KBM-7 (cell line): ENCODE measurements at regions not wholly inside any gene's neighbourhood (a gene's known extent, or its start where the extent isn't known, plus 50 kb on each side); places are given as distances from the start of the nearest gene placed in this dataset.

Experiments used
- DNase-seq: peaks from one replicate; pipeline ENCODE4 v3.0.0-alpha.2; 2015
- in situ Hi-C: fragments of 300-500 bp; cut with MboI; formaldehyde crosslinking; loops from 2 replicates; pipeline ENCODE4 v1.14.3; 2020; ENCODE audit warnings: low sequenced_read_pairs, low pct_unique_long_range_greater_than_20kb, mixed read lengths

GRCh38 chr15:39486621-39487457 is 94.0 kb upstream of the THBS1 start:
- in situ Hi-C loops = no loop called here
- DNase-seq = no peak

DNA sequence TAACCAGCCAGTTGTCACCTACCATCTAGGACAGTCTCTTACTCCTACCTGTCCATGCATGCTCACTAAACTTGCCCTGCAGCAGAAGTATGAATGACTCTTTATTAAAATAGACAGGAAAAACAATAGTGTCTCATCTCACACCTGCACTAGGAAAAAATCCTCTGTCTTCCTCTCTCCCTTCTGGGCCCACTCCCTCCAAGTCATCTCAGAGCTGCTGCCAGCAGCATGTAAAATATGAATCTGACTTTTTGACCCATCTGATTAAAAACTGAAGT is 93.5 kb upstream of the THBS1 start:
- in situ Hi-C loops = no loop called here

GRCh38 chr15:39488516-39488915 is 92.4 kb upstream of the THBS1 start:
- no peak for DNase-seq
- in situ Hi-C loops = no loop called here

More for the DNA sequence above, 93.5 kb upstream of the THBS1 start:
- no peak for DNase-seq

- in situ Hi-C loops = no loop called here
- DNase-seq = no peak
Measured at GRCh38 chr15:39488961-39489360, 91.9 kb upstream of the THBS1 start.

GRCh38 chr15:39491115-39491885 is 89.6 kb upstream of the THBS1 start:
- in situ Hi-C loops = no loop called here
- DNase-seq = no peak

DNA sequence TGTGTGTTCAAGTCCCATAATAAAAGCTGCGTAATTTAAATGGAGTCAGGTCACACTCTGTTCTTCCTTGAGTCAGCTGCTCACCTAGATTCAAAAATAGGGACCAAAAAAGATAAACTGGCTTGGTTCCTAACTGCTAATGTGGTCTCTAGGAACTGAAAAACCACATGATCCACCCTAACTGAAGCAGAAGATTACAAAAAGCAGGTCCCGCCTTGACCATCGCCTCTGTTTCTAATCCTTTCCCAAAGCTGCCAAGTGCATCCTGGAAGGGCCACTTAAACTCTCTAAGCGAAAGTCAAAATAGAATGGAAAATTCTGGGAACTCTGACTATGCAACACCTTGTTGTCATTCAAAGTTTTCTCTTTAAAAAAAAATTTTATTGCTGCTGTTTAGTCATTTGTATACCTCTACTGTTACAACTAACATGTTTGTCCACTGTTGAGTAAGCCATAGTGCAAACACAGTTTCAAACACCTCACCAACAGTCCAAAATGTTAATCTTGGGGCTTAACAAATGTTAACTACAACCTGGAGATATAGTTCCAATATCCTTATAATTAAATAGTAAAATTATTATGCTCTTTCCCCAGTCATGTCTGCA is 88.9 kb upstream of the THBS1 start:
- no peak for DNase-seq
- in situ Hi-C loops = no loop called here

GRCh38 chr15:39493424-39494067 is 87.3 kb upstream of the THBS1 start:
- DNase-seq = no peak
- in situ Hi-C loops = no loop called here

DNA sequence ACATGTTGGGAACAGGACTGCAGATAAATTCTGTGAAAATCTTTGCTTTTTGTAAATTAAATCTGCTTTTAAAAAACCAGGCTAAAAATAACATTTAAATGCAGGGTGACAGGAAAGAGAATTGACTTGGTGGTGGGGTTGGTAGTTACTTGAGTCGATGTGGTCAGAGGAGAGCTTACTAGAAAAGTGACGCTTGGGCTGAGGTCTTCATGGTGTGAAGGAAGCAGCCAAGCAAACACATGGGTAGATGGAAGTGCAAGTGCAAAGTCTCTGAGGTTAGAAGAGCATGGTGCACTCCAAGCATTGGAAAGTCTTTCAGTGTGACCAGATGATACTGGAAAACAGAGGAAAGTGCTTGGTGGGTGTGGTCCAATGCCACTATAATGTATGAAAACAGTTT is 86.4 kb upstream of the THBS1 start:
- in situ Hi-C loops = no loop called here
- DNase-seq = no peak

GRCh38 chr15:39495871-39496840 is 84.7 kb upstream of the THBS1 start:
- in situ Hi-C loops = no loop called here

GRCh38 chr15:39497016-39497758 is 83.7 kb upstream of the THBS1 start:
- in situ Hi-C loops = no loop called here
- DNase-seq = no peak

More at GRCh38 chr15:39495871-39496840, 84.7 kb upstream of the THBS1 start:
- no peak for DNase-seq

DNA sequence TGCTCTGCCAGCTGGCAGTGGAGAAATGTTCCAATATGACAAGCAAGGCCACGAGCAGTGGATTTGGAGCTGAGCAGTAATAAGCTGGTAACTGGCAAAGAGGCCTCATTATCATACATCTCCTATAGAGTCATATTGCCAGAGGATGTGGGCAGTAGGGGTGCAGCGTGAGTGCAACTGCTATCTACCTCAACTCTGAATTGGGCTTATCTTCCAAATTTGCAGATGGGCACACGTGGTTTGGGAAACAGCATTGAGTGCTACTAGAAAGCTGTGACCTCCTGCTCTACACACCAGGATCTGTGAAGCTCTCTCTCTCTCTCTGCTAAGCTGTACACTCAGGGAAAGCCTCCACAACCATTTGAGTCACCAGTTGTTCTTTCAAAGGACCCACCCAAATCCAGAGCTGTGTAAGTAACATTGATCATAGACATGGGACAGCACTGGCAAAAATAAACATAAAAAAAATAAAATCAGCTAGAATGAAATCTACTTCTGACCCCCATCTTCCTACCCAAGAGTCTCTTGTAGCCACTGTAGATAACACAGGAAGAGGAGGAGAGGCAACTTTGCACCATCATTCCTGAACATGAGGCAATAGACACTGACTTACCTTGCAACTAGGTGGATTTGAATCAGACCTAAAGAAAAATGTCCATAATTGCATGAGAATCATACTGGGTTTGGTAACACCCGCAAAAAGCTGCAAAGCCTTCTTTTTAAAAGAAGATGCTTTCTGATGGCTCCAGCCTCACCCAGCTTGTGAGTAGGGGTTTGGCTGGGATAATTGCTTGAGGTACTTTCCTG is 82.9 kb upstream of the THBS1 start:
- in situ Hi-C loops = no loop called here
- no peak for DNase-seq

- no peak for DNase-seq
- in situ Hi-C loops = no loop called here
Measured at GRCh38 chr15:39498629-39499028, 82.2 kb upstream of the THBS1 start.

- in situ Hi-C loops = no loop called here
- DNase-seq = no peak
Measured at GRCh38 chr15:39499042-39499441, 81.8 kb upstream of the THBS1 start.

DNA sequence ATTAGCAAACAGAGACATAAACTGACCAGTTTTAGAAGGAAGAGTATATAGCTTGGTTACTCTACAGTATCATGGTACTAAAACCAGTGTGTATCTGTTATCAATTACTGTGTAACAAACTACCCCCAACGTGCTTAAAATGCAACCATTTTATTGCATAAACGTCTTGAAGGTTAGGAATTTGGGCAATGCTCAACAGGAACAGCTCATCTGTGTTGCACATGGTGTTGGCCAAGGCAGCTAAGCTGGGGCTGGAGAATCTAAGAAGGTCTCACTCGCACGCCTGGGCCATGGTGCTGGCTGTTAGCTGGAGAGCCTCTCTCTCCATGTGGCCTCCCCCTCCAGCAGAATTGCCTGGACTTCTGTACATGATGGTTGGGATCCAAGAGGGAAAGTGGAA is 81.2 kb upstream of the THBS1 start:
- DNase-seq = no peak
- in situ Hi-C loops = no loop called here

GRCh38 chr15:39501366-39502081 is 79.4 kb upstream of the THBS1 start:
- DNase-seq = no peak
- in situ Hi-C loops = no loop called here

GRCh38 chr15:39502082-39502447 is 78.8 kb upstream of the THBS1 start:
- in situ Hi-C loops = no loop called here
- no peak for DNase-seq
